ENCODE measurements at regions not wholly inside any gene's neighbourhood (a gene's known extent, or its start where the extent isn't known, plus 50 kb on each side); places are given as distances from the start of the nearest gene placed in this dataset.

DNA sequence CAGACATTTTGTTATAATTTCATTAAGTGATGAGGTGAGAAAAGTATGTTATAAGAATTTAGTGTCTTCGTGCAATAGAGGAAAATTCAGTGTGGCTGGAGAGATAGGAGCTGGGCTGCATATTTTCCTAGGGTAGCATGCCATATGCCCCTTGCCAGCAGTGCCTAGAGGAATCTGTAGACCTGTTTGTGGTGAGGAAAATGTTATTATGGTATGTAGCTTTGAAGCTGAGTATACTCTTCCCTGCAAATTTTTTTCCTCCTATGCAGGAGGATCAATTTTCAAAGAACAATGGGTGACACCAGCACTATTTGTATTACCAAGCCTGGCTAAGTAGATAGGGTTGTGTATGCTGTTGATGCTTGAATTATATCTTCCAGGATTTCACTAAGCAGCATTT is 200.6 kb downstream of the EDEM1 start:
- no peak for ATAC-seq
- H3K4me3 Mint-ChIP-seq: no peak overlapping the region
- no peak overlapping the region for H3K27ac Mint-ChIP-seq
- H3K27me3 ChIP-seq (ENCODE audit: control insufficient read depth, insufficient read depth, low read length): no peaks in the 10 kb centered on the region
- no peak for DNase-seq
- intact Hi-C loops (cut with micrococcal nuclease): no loop called here
- 81% methylated on average over 1 of the region's 1 CpG for WGBS (ENCODE audit: insufficient coverage)
- H3K27ac ChIP-seq (ENCODE audit: low read length): no peak overlapping the region
- no peak overlapping the region for H3K4me3 ChIP-seq (ENCODE audit: low read length)
- H3K9me3 Mint-ChIP-seq: no peaks in the 10 kb centered on the region
- H3K36me3 Mint-ChIP-seq: no peaks in the 10 kb centered on the region
- no peaks in the 10 kb centered on the region for H3K9me3 ChIP-seq (ENCODE audit: control insufficient read depth, insufficient read depth, low read length)
- no peaks in the 10 kb centered on the region for H3K4me1 ChIP-seq (ENCODE audit: control insufficient read depth, insufficient read depth, low read length)
- H3K4me1 Mint-ChIP-seq: peaks cover 5 to 6% of the 10 kb centered on the region in 2 donors
- TF ChIP-seq, protein P1, sequence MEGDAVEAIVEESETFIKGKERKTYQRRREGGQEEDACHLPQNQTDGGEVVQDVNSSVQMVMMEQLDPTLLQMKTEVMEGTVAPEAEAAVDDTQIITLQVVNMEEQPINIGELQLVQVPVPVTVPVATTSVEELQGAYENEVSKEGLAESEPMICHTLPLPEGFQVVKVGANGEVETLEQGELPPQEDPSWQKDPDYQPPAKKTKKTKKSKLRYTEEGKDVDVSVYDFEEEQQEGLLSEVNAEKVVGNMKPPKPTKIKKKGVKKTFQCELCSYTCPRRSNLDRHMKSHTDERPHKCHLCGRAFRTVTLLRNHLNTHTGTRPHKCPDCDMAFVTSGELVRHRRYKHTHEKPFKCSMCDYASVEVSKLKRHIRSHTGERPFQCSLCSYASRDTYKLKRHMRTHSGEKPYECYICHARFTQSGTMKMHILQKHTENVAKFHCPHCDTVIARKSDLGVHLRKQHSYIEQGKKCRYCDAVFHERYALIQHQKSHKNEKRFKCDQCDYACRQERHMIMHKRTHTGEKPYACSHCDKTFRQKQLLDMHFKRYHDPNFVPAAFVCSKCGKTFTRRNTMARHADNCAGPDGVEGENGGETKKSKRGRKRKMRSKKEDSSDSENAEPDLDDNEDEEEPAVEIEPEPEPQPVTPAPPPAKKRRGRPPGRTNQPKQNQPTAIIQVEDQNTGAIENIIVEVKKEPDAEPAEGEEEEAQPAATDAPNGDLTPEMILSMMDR (IDR thresholded peaks at IDR 0.05): no peak
- H3K36me3 ChIP-seq (ENCODE audit: control insufficient read depth, insufficient read depth, low read length): no peaks in the 10 kb centered on the region
- H3K27me3 Mint-ChIP-seq (ENCODE audit: low read depth in 2 of 2): peaks cover 2 to 8% of the 10 kb centered on the region in 2 donors

DNA sequence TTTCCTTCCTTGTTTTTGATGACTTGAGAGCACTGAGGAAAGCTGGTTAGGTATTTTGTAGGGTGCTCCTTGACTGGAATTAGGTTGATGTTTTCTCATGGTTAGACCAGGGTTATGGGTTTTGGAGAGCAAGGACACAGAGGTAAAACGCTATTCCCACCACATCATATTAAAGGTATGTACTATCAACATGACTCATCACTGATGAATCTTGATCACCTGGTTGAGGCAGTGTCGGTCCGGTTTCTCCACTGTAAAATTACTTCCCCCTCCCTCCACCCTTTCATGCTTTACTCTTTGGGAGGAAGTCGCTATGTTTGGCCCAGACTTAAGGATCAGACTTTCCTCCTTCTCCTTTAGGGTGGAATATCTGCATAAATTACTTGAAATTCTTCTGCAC is 201.6 kb downstream of the EDEM1 start:
- Mint-ChIP-seq H3K4me1 (peaks cover 5 to 6% of the 10 kb centered on the region in 2 donors), H3K4me3 (no peak overlapping the region), H3K36me3 (no peaks in the 10 kb centered on the region), H3K27me3 (ENCODE audit: low read depth in 2 of 2) (peaks cover 2 to 8% of the 10 kb centered on the region in 2 donors), H3K27ac (no peak overlapping the region), H3K9me3 (no peaks in the 10 kb centered on the region)
- Histone ChIP-seq H3K36me3 (ENCODE audit: control insufficient read depth, insufficient read depth, low read length) (no peaks in the 10 kb centered on the region), H3K9me3 (ENCODE audit: control insufficient read depth, insufficient read depth, low read length) (no peaks in the 10 kb centered on the region), H3K4me1 (ENCODE audit: control insufficient read depth, insufficient read depth, low read length) (no peaks in the 10 kb centered on the region), H3K27ac (ENCODE audit: low read length) (no peak overlapping the region), H3K27me3 (ENCODE audit: control insufficient read depth, insufficient read depth, low read length) (no peaks in the 10 kb centered on the region), H3K4me3 (ENCODE audit: low read length) (no peak overlapping the region)
- intact Hi-C loops (cut with micrococcal nuclease): no loop called here
- TF ChIP-seq, protein P1 (IDR thresholded peaks at IDR 0.05): no peak
- 63% methylated on average over 3 of the region's 4 CpGs for WGBS (ENCODE audit: insufficient coverage)
- ATAC-seq: no peak
- no peak for DNase-seq

DNA sequence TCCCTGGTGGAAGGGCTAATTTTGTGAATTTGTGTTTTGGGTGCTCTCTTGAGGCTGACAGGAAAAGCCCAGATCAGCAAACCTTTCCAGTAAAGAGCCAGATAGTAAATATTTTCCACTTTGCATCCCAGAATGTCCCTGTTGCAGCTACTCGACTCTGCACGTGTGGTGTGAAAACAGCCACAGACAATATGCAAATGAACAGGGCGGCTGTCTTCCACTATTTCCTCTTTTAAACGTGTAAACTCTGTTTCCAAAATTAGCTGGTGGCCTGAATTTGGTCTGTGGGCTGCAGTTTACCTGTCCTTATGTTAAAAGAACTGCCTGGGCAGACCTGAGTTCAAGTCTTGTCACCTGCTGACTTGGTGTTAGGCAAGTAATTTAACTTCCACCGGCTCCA is 202.7 kb downstream of the EDEM1 start:
- 20% methylated on average over 5 of the region's 5 CpGs for WGBS (ENCODE audit: insufficient coverage)
- H3K27ac ChIP-seq (ENCODE audit: low read length): no peak overlapping the region

More for the DNA sequence above, 202.7 kb downstream of the EDEM1 start:
- peaks cover 2 to 8% of the 10 kb centered on the region in 2 donors for H3K27me3 Mint-ChIP-seq (ENCODE audit: low read depth in 2 of 2)
- no peaks in the 10 kb centered on the region for H3K9me3 ChIP-seq (ENCODE audit: control insufficient read depth, insufficient read depth, low read length)
- H3K4me3 ChIP-seq (ENCODE audit: low read length): no peak overlapping the region
- TF ChIP-seq, protein P1 (IDR thresholded peaks at IDR 0.05): no peak
- no peak overlapping the region for H3K27ac Mint-ChIP-seq
- H3K36me3 ChIP-seq (ENCODE audit: control insufficient read depth, insufficient read depth, low read length): no peaks in the 10 kb centered on the region
- ATAC-seq: no peak
- H3K9me3 Mint-ChIP-seq: no peaks in the 10 kb centered on the region
- H3K4me1 ChIP-seq (ENCODE audit: control insufficient read depth, insufficient read depth, low read length): no peaks in the 10 kb centered on the region
- no peaks in the 10 kb centered on the region for H3K27me3 ChIP-seq (ENCODE audit: control insufficient read depth, insufficient read depth, low read length)
- H3K4me3 Mint-ChIP-seq: no peak overlapping the region
- peaks cover 5 to 6% of the 10 kb centered on the region in 2 donors for H3K4me1 Mint-ChIP-seq
- H3K36me3 Mint-ChIP-seq: no peaks in the 10 kb centered on the region
- intact Hi-C loops (cut with micrococcal nuclease): no loop called here
- no peak for DNase-seq

Data from natural killer cell (primary cell).